DND-41 (cell line): ENCODE measurements at regions not wholly inside any gene's neighbourhood (a gene's known extent, or its start where the extent isn't known, plus 50 kb on each side); places are given as distances from the start of the nearest gene placed in this dataset.

Source experiments
- ATAC-seq: fragments of 200-7000 bp; cut with Tn5 transposase; 3 replicates; pipeline ENCODE4 v1.9.1; 2021; ENCODE audit warnings: low read depth; ENCODE audit not compliant: insufficient read depth
- DNase-seq: peaks from one replicate; pipeline ENCODE4 v3.0.0-alpha.2; 2020
- H2AFZ ChIP-seq: 2 replicates; pipeline ENCODE4 v1.6.0; 2012; ENCODE audit warnings: low read depth, low read length
- H3K27ac ChIP-seq: 2 replicates; pipeline ENCODE4 v1.5.1; 2012; ENCODE audit warnings: low read length, inconsistent platforms
- H3K27me3 ChIP-seq: fragments of 200-600 bp; sonication (generic); 2 replicates; pipeline ENCODE4 v1.6.0; 2012; ENCODE audit warnings: low read length, mild to moderate bottlenecking, inconsistent platforms; ENCODE audit not compliant: insufficient read depth, poor library complexity
- H3K36me3 ChIP-seq: 2 replicates; pipeline ENCODE4 v1.5.1; 2012; ENCODE audit warnings: low read length, inconsistent platforms; ENCODE audit not compliant: insufficient read depth
- H3K4me1 ChIP-seq: 2 replicates; pipeline ENCODE4 v1.5.1; 2012; ENCODE audit warnings: mild to moderate bottlenecking, low read length; ENCODE audit not compliant: insufficient read depth
- H3K4me2 ChIP-seq: 2 replicates; pipeline ENCODE4 v1.6.0; 2012; ENCODE audit warnings: mild to moderate bottlenecking, moderate library complexity, low read length, inconsistent platforms; ENCODE audit not compliant: insufficient read depth
- H3K4me3 ChIP-seq, 2 experiments: fragments of 200-600 bp in 1 of 2; shearing (Covaris generic) in 1 of 2; 2 replicates each; pipeline ENCODE4 v1.5.1; 2012 to 2016; ENCODE audit warnings: inconsistent platforms in 2 of 2, low read length in 2 of 2, mild to moderate bottlenecking in 2 of 2, low read depth in 1 of 2, moderate library complexity in 1 of 2
- H3K79me2 ChIP-seq: 2 replicates; pipeline ENCODE4 v1.6.0; 2012; ENCODE audit warnings: low read length, inconsistent platforms; ENCODE audit not compliant: insufficient read depth
- H3K9ac ChIP-seq: 2 replicates; pipeline ENCODE4 v1.6.0; 2012; ENCODE audit warnings: low read depth, mild to moderate bottlenecking, inconsistent platforms, low read length, moderate library complexity
- H3K9me3 ChIP-seq: 2 replicates; pipeline ENCODE4 v1.5.1; 2012; ENCODE audit warnings: low read length, moderate library complexity, mild to moderate bottlenecking, inconsistent platforms; ENCODE audit not compliant: insufficient read depth, severe bottlenecking
- H4K20me1 ChIP-seq: 2 replicates; pipeline ENCODE4 v1.6.0; 2012; ENCODE audit warnings: low read length; ENCODE audit not compliant: insufficient read depth
- CTCF ChIP-seq: IDR thresholded peaks from 2 replicates; pipeline ENCODE4 v1.5.1; 2012; ENCODE audit warnings: borderline replicate concordance, low read length, moderate library complexity, mild to moderate bottlenecking; ENCODE audit not compliant: poor library complexity, severe bottlenecking; ENCODE audit errors: extremely low read depth
- EZH2 ChIP-seq: IDR thresholded peaks from 3 replicates; pipeline ENCODE4 v1.6.1; 2012; ENCODE audit warnings: borderline replicate concordance, low read depth, mild to moderate bottlenecking, moderate library complexity, low read length, inconsistent platforms; ENCODE audit not compliant: severe bottlenecking

- Histone ChIP-seq H4K20me1 (no peaks in the 10 kb centered on the region), H3K79me2 (no peaks in the 10 kb centered on the region), H3K4me3 (no peak overlapping the region), H3K4me1 (no peaks in the 10 kb centered on the region), H3K9ac (no peak overlapping the region), H3K4me2 (no peak overlapping the region), H2AFZ (no peak overlapping the region), H3K27me3 (peaks cover 7% of the 10 kb centered on the region), H3K9me3 (no peaks in the 10 kb centered on the region), H3K27ac (no peak overlapping the region), H3K36me3 (no peaks in the 10 kb centered on the region)
- DNase-seq (no peak), ATAC-seq (no peak)
- TF ChIP-seq CTCF (no peak), EZH2 (no peak)
These were observed 255.3 kb upstream of the RAB6C start for GRCh38 chr2:129724021-129724757.

GRCh38 chr2:129726216-129726615 is 253.2 kb upstream of the RAB6C start:
- Histone ChIP-seq H3K4me1 (no peaks in the 10 kb centered on the region), H3K4me2 (no peak overlapping the region), H3K9ac (no peak overlapping the region), H3K79me2 (no peaks in the 10 kb centered on the region), H3K36me3 (no peaks in the 10 kb centered on the region), H4K20me1 (no peaks in the 10 kb centered on the region), H2AFZ (no peak overlapping the region), H3K9me3 (no peaks in the 10 kb centered on the region), H3K27me3 (peaks cover 7% of the 10 kb centered on the region), H3K4me3 (no peak overlapping the region), H3K27ac (no peak overlapping the region)
- no peak for TF ChIP-seq CTCF
- TF ChIP-seq EZH2: no peak
- ATAC-seq (no peak), DNase-seq (no peak)

- Histone ChIP-seq H3K4me3 (no peak overlapping the region), H3K4me1 (no peaks in the 10 kb centered on the region), H3K79me2 (no peaks in the 10 kb centered on the region), H2AFZ (no peak overlapping the region), H3K9ac (no peak overlapping the region), H4K20me1 (no peaks in the 10 kb centered on the region), H3K9me3 (no peaks in the 10 kb centered on the region), H3K27ac (no peak overlapping the region), H3K27me3 (peaks cover 11% of the 10 kb centered on the region), H3K36me3 (no peaks in the 10 kb centered on the region), H3K4me2 (no peak overlapping the region)
- ATAC-seq (no peak), DNase-seq (no peak)
- TF ChIP-seq CTCF: no peak
- TF ChIP-seq EZH2: no peak
These were observed 252.2 kb upstream of the RAB6C start for GRCh38 chr2:129727286-129727685.
